Right hindlimb (tissue), 1 donor: ENCODE measurements at regions not wholly inside any gene's neighbourhood (a gene's known extent, or its start where the extent isn't known, plus 50 kb on each side); places are given as distances from the start of the nearest gene placed in this dataset.
"Not testable (repeated sequence)": the region's sequence is repeated elsewhere in the genome, so short reads cannot be mapped to it uniquely, and the experiment has no call there.

Source experiments
- DNase-seq: peaks from one replicate; pipeline ENCODE4 v3.0.0-alpha.2; 2018

DNA sequence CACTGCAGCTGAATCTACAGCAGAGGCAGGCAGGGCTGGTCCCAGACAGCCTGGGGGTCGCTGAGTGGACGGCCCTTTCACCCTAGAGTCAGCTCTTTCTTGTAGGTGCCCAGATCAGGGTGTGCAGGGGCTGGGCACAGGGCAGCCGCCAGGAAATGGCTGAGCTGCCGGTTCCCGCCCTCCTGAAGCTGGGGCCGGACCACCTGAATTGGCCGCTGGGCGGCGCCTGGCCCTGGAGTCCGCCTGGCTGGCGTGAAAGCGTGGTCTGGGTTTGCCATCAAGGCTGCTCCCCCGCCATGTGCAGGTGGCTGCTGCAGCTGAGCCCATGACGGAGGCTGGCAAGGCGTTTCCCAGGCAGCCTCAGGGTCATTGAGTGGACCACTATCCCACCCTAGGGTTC is 85.7 kb downstream of the POTEM start:
- DNase-seq = not testable (repeated sequence)

DNA sequence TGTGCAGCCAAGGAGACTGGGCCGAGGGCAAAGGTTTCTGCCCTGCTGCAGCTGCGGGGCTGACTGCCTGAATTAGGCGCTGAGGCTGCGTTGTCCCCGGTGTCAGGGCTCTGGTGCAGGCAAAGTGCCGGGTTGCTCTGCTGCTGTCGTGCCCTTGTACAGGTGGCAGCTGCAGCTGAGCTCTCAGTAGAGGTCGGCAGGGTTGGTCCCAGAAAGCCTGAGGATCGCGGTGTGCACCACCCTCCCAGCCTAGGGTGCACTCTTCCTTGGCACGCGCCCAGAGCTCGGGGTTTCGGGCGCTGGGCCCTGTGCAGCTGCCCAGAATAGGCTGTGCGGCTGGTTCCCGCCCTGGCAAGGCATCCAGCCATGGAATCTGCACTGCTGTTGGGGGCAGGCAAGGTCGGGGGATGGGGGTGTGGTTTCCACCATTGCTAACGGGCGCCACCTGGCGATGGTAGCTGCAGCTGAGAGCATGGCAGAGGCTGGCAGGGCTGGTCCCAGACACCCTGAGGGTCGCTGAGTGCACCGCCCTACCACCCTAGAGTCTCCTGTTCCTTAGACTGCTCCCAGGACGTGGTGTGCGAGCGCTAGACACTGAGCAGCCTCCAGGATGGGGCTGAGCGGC is 86.3 kb downstream of the POTEM start:
- not testable (repeated sequence) for DNase-seq

DNA sequence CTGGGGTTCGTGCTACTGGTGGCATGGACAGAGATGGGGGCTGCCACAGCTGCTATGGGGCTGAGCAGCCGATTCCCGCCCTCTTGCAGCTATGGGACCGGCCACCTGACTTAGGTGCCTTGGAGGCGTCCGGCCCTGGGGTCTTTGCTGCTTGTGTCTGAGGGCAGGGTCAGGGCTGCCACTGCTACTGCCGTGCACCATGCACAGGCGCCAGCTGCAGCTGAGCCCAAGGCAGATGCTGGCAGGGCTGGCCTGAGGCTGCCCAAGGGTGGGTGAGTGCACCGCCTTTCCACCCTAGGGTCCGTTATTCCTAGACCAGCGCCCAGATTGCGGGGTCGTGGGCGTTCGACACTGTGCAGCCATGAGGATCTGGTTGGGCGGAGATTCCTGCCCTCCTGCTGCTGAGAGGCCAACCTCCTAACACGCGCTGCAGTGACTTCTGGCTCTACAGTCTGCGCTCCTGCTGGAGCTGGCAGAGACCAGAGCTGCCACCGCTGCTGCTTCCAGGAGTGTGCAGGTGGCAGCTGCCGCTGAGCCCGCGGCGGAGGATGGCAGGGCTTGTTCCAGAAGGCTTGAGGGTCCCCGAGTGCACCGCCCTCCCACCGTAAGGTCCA is 87.0 kb downstream of the POTEM start:
- DNase-seq = not testable (repeated sequence)

DNA sequence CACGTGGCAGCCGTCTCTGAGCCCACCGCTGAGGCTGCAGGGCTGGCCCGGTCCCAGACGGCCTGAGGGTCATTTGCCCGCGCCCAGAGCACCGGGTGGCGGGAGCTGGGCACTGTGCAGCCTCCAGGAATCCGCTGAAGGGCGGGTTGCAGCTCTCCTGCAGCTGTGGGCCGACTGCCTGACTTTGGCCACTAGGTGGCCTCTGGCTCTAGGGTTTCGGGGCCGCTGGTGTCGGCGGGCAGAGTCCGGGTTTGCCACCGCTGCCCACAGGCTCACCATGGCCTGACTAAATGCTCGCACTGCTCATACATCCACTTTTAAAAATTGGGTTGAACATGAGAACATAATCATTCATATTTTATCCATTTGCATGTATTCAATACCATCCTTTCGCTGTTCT is 87.7 kb downstream of the POTEM start:
- DNase-seq = not testable (repeated sequence)

DNA sequence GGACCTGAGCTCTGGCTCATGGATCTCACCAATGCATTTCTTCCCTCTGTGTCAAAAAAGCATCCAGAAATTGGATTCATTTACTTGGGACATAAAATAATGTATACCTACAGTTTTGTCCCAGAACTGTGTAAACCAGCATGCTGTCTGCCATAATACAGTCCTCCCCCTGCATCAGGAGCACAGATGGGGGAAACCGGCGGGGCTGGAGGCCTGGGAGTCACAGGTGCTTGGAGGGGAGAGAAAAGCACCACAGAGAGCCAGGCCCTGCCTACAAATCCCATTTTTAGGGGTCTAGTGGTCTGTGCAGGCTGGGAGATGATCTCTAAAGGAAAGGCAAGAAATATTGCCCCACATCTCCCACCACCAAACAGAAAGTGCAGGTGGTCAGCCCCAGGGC is 91.8 kb downstream of the POTEM start:
- not testable (repeated sequence) for DNase-seq

DNA sequence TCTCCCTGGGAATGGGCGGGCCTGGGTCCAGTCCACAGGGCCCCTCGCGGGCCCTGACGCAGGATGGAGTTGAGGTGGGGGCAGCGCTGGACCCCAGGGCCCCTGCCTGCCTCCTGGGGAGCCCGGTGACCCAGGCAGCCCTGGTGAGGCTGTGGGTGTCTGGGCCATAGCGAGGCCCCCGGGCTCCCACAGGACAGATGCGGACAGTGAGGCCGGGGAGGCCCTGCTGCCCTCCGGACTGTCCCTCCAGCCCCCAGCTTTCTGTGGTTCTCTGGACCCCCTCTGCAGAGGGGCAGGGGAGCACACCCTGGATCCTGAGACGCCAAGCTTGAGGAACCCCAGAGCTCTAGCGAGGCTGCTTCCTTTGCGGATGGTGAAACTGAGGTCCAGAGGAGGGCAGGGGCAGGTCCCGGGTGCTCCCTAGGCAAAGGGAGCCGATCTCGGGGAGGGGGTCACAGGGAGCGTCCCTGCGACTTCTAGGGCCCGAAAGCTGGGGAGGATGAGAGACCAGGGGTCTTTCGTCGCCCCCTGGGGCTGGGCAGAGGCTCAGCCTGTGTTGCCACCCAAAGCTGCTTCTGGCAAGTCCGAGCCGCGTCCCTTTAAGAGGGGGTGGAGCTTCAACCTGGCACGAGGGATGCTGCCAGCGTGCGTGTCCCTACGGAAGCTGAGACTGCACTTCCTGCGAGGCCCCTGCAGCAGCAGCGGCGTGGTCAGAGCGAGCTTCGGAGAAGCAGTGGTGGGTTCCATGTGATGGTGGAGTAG is 94.6 kb downstream of the POTEM start:
- not testable (repeated sequence) for DNase-seq

DNA sequence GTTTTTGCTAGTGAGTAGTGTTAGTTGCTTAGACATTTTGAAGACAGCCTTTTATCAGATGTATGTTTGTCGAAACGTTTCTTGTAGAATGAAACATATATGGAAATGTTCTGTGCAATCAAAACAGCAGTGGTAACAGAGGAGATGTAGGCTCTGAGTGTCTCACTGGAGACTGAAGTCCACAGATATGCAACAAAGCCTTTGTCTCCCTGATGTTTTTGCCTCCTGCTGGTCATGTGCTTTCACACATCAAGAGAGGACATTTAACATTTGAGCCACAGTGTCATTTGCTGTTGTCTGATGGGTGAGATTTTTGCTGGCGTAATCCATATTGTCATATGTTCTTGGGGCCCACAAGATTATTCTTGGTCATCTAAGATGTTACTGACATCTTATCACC is 101.7 kb downstream of the POTEM start:
- not testable (repeated sequence) for DNase-seq

DNA sequence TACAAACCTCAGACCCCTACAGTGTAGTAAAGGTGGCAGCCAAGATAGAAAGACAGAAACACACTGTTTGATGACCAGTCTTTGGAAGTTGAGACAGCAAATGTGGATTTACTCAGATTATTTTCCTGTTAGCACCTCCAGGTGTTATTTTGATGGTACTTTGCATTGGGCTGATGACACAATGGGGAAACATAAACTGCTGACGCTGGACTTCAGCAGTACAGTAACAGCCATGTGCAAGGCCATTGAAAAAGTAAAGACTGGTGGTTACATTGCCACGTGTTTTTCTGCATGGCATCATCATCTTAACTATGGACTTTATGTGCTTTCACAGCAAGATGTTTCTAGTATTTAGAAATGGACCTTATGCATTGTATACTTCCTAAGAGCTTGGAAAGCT is 105.3 kb downstream of the POTEM start:
- not testable (repeated sequence) for DNase-seq

DNA sequence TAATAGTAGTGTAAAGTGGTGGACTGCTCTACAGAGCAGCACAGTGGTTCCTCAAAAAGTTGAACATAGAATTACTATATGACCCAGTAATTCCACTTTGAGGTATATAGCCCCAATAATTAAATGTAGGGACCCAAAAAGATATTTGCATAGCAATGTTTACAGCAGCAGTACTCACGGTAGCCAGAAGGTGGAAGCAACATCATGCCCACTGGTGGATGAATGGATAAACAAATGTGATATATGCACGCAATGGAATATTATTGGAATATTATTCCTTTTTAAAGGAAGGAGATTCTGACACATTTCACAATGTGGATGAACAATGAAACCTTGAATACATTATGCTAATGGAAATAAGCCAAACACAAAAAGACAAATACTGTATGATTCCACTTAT is 121.4 kb downstream of the POTEM start:
- DNase-seq = not testable (repeated sequence)

DNA sequence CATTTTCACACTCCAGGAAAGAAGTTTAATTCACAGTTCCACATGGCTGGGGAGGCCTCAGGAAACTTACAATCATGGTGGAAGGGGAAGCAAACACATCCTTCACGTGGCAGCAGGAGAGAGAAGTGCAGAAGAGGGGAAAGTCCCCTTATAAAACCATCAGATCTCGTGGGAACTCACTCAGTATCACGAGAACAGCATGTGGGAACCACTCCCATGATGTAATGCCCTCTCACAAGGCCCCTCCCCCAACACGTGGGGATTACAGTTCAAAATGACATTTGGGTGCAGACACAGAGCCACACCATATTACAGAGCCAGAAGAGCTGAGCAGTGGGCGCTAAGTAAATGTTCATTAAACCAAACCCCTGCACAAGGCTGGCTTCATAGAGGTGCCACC is 126.0 kb downstream of the POTEM start:
- DNase-seq = not testable (repeated sequence)

DNA sequence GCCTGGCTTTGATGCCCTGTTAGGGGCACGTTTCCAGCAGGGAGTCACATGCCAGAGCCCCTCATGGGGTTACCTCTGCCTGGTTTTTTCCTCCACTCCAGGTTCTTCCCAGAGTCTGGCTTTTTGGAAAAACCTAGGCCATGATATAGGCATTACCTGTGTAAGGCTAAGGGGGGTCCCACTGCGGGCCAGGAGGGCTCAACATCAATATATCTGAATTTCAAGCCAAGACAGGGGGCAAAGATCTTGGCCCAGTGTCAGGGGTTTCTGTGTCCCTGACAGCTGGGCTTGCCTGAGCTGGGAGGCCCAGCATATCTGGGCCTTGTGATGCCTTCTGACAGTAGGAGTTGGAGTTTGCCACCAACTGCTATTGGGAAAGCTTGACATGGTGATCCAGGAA is 127.5 kb downstream of the POTEM start:
- DNase-seq = not testable (repeated sequence)

DNA sequence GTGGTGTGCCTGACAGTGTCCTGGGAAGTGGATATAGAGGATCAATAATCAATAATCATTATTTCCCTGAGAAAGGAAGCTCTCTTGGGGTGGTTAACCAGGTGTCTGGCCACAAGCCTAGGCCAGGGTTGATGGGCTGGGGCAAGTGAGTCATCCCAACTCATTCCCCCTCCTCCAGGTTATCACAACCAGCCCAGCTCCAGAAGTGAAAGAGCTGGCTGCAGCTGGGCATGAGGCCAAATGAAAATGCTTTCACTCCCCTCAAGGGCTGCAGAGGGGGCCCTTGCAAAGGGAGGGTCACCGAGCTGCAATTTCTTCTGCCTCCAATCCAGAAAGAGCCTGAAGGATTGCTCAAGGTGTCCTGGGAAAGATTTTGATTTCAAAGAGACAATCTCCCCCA is 127.9 kb downstream of the POTEM start:
- DNase-seq = not testable (repeated sequence)

DNA sequence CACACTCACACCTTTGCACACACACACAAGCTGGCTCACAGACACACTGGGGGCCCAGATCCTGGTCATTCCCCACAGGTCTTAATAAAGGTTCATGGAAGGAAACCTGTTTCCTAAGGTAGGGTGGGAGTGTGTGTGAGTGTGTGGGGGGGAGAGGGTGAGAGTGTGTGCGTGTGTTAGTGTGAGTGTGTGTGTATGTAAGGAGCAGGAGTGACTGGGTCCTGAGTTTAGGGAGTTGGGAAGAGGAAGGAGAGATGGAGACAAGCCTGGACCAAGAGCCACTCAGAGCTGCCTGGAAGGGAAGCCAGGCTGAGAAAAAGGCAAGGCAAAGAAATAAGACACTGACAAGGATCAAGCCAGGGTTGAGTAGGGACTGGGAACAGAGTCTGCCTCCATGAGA is 129.2 kb downstream of the POTEM start:
- not testable (repeated sequence) for DNase-seq

DNA sequence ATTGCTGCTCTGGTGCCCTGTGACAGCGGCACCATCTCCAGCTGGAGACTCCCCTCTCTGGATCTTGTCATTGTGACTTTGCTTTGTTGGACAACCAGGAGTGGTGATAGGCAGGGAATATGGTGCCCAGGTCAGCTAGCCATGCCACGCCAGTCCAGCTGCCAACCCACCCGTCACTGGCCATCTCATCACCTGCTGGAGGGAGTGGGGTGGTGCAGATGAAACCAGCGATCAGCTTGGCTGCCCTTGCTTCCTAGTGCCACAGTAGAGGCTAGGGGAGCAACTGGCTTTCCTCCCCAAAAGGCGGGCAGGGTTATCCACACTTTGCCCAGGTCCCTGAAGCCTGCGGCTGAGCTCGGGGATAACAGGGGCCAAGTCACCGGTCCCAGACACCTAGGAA is 129.6 kb downstream of the POTEM start:
- DNase-seq = not testable (repeated sequence)

DNA sequence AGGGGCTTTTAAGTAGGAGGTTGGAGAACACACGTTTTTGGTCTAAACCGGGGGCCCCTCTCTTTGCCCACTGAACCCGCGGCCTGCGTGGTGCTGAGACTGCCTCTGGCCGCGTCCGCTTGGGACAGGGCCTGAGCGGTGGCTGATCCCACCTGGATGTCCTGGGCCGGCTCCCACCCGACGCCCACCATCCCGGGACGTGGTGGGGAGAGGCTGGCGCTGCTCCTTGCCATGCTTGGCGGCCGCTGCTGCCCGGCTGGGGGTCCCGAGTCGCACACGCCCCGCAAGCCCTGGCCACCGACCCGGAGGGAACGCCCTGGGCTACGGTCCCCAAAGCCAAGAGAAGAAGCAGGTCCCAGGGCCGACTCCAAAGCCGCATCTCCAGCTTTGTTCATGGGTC is 130.1 kb downstream of the POTEM start:
- DNase-seq = not testable (repeated sequence)

DNA sequence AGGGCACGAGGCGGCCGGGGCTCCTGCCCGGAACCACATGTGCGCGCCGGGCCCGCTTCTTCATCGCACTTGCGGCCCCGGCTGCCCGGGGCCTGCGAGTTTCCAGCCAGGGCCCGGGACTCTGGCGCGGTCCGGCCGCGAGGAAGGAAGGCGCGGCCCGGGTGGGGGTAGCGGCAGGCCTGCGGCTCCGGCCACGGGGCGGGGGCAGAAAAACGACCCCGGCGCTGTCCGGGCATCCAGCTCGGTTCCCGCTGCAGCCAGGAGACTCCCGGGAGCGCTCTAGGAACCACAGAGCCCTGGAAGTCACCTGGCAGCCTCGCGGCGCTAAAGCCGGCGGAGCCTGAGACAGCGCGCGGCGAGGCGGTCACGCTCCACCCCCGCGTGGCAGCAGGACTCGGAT is 130.5 kb downstream of the POTEM start:
- not testable (repeated sequence) for DNase-seq

DNA sequence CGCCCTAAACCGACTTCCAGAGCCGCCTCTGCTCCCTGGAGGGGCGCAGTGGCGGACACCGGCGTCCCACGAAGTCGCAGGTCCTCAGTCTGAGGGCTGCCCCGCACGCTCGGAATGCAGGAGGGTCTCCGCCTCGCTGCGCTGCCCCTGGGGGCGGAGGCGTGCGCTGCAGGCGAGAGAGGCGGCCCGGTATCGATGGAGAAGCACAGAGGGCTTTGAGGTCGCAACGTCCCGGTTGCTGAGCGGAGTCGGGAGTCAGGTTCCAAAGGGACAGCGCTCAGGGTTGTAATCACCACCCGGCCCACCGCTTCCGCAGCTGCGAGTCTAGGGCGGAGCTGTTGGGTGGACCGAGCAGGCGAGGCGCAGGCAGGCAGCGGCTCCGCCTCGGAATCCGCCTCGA is 131.0 kb downstream of the POTEM start:
- DNase-seq = not testable (repeated sequence)

DNA sequence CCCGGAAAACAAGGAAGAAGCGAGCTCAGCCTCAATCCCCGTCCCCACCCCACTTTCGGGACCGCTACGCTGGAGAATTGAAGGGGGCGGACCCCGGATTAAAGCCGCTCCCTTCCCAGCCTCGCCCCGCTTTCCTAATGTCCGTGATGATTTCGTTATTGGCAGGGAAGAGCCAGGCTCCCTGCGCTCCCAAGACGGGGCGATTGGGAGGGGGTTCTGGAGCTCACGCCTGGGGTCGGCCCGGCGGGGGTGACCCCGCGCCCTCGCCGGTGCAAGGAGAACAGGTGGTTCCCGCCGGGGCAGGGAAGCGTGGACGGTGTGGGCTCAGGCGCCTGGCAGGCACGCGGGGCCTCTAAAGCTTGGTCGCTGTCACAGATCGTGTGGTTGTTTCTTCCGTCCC is 131.5 kb downstream of the POTEM start:
- not testable (repeated sequence) for DNase-seq

DNA sequence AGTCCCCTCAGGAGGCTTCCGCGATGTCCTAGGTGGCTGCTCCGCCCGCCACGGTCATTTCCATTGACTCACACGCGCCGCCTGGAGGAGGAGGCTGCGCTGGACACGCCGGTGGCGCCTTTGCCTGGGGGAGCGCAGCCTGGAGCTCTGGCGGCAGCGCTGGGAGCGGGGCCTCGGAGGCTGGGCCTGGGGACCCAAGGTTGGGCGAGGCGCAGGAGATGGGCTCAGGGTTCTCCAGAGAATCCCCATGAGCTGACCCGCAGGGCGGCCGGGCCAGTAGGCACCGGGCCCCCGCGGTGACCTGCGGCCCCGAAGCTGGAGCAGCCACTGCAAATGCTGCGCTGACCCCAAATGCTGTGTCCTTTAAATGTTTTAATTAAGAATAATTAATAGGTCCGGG is 132.1 kb downstream of the POTEM start:
- not testable (repeated sequence) for DNase-seq

DNA sequence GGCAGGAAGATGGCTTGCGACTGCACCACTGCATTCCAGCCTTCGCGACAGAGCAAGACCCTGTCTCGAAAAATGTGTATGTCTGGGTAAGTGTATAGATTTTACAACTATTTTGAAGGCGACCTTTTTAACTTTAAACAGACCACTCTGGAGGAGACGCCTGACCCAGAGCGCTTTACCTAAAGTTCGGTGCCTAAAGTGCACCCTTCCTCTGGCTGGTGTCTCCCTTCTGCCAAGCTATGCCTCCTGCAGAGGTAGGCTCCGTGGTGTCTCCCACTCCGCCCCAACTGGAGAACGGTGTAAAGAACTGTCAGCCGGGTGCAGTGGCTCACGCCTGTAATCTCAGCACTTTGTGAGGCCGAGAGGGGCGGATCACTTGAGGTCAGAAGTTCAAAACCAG is 132.7 kb downstream of the POTEM start:
- DNase-seq = not testable (repeated sequence)

DNA sequence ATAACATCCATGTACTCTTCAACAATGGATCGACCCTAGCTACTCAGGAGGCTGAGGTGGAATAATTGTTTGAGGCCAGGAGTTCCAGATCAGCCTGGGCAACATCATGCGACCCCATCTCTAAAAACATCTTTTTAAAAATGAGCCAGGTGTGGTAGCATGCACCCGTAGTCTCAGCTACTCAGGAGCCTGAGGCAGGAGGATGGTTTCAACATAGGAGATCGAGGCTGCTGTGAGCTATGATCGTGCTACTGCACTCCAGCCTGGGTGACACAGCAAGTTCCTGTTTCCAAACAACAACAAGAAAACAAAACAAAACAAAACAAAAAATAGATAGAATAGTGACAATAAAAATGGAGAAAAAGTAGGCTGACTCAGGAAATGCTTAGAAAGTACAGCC is 138.3 kb downstream of the POTEM start:
- not testable (repeated sequence) for DNase-seq

DNA sequence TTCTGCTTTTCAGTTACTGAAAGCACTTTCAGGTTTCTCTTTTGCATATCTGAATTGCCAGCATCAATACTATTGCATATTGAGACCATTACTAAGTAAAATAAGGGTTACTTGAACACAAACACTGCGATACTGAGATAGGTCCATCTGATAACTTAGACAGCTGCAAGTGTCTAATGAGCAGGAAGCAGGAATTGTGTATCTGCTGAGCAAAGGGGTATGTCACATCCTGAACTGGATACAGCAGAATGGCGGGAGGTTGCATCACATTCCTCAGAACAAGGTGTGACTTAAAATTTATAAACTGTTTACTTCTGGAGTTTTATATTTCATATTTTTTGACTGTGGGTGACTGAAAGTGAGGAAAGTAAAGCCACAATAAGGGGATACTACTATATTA is 142.7 kb downstream of the POTEM start:
- not testable (repeated sequence) for DNase-seq

DNA sequence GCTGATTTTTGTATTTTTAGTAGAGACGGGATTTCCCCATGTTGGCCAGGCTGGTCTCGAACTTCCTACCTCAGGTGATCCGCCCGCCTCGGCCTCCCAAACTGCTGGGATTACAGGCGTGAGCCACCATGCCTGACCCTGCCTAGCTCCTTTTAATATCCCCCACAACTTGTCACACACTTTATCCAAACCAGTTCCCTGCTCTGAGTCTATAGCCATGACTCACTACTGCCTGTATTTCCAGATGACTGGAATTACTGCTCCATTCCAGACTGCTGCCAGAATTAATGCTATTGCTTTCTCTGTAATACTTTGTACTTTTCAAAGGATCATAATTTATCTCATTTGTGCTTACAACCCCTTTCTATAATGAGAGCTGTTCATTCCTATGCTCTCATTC is 153.1 kb downstream of the POTEM start:
- not testable (repeated sequence) for DNase-seq
